ENCODE measurements at regions not wholly inside any gene's neighbourhood (a gene's known extent, or its start where the extent isn't known, plus 50 kb on each side); places are given as distances from the start of the nearest gene placed in this dataset.
"Not testable (repeated sequence)": the region's sequence is repeated elsewhere in the genome, so short reads cannot be mapped to it uniquely, and the experiment has no call there.

DNA sequence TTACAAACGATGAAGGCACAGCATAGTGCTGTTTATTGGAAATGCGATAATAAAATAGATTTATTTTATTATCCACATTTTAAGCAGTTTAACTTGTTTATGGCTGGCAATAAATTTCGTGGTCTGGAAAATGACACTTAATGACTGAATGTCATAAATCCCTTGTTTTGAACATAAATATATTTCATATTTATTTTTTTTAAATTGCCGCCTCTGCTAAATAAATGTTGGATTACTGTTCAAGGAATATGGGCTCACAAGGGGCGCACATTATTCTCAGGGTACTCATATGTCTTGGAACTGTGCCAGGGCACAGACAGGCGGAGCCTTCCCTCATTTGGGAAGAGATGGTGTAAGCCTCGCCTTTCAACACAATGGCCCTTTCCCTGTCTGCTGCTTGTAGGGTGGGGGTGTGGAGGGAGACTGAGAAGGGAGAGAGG is 134.3 kb downstream of the PXDC1 start:
- DNase-seq: no peak

DNA sequence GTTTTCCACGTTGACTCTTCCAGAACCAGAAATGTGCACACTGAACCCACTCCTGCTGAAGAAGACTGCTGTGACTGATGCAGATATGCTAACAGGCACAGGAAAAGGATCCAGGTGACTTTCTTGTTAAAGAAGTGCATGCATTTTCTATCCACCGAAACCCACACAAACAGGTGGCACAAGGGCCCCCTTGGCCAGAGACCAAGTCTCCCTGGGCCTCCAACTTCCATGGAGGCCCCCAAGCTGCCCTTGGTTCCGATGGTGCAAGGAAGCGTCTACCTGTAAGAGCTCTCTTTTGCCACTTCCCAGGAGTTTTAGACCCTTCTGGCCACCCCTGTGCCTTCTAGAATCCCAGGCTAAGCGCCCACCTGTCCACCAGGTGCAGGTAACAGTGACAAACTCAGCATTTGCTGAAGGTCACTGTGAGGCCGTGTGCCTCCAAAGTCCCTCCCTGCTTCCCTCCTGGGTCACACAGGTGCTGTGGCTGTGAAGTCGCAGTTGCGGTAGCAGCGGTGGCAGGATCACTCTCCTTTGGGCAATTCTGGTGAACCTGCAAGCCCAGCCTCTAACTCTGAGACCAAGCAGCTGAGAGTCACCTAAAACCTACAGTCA is 134.8 kb downstream of the PXDC1 start:
- DNase-seq: no peak

DNA sequence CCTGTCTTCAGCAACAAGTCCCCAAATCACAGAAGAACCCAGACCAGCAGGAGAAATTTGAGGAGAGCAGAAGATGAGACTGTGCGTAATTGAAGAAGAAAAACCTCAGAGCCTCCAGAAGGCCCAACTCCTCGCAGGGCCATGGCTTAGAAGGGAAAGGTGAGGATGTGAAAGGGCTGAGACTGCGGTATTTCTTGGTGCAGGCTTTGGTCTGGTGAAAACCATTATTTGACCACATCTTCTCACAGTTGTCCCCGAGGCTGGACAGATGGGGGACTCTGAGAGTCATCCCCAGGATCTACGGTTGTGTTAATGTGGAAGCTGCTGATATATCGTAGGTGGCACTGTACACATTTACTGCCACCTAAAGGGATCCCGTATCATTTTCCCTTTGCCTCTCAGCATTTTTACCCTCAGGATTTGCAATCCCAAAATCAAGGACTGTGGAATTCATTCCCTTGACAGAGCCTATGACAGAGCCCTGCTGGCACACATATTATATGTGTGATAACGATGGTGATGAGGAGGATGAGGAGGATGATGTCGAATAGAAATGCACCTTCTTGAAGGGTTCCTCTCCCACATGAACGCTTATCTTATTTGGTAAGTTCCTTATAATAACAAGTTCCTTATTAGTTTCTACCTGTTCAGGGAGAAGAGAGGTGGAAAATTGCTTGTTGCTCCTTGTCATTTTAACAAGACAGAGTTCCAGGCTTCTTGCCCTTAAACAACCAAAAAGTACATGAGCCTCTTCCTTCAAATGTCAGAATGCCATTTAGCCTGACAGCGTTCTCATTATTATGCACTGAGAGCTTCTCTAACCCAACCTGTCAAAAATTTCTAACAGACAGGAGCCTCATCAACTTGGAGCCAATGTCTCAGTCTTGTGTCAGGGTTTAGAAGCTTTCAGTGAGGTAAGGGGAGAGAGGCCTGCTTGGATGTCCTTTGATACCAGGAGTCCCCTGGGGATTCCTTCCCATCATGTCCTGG is 135.8 kb downstream of the PXDC1 start:
- no peak for DNase-seq

DNA sequence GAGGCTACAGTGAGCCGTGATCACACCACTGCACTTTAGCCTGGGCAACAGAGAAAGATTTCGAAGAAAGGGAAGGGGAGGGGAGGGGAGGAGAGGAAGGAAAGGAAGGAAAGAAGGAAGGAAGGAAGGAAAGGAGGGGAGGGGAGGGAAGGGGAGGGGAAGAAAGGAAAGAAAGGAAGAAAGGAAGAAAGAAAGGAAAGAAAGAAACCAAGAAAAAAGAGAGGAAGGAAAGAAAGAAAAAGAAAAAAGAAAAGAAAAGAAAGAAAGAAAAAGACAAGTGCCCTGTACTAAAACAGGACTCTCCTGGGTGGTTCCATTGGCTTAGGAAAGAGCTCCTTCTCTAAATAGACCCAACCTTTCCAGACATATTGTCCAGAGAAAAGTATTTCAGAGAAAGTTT is 136.6 kb downstream of the PXDC1 start:
- no peak for DNase-seq

DNA sequence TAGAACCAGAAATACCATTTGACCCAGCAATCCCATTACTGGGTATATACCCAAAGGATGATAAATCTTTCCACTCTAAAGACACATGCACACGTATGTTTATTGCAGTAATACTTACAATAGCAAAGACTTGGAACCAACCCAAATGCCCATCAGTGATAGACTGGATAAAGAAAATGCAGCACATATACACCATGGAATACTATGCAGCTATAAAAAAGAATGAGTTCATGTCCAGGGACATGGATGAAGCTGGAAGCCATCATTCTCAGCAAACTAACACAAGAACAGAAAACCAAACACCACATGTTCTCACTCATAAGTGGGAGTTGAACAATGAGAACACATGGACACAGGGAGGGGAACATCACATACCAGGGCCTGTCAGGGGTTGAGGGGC is 137.9 kb downstream of the PXDC1 start:
- not testable (repeated sequence) for DNase-seq

DNA sequence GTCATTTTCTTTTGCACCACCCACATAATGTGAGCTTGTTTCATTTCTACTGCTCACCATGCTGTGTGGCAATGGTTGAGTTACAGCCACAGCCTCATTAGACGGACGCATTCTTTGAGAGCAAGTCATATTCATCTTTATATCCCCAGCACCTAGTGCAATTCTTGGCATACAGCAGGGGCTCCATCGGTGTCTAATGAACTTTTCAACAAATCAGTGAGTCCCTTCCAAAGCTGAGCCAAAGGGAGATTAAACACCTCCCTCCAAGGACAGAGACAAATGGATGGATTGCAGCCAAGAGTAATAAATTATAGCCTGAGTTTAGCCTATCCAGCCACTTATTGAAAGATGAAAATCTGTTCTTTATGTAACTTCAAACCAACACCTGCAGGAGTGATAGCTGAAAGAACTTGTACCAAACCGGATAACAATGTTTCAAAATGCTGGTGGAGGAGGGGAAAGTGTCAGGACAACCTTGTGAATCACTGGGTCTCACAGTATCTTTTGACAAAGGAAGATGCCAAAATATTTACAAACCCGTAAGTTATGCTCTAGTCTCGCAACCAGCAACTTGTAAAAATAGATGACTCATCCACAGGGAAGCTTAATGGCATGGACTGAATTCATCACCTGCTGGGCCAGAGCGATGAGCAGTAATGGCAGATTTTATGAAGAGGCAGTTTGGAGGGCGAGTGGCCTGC is 139.0 kb downstream of the PXDC1 start:
- peak; percentile 68 for DNase-seq

DNA sequence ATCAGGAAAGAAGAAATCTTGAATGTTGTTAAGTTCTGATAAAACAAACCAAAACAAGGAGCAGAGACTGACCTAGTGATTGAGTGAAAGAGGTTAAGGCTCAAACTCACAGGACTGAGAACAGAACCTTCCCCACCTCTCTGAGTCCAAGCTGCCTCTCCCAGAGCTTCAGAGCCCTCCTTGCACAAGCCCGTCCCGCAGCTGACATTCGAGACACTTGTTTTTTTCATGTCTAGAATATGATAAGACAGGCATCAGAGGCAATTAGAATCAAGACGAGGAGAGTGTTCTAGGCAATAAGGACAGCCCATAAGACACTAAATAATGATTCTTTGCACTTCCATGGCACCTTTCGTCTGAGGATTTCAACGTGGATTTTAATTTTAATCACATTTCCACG is 140.6 kb downstream of the PXDC1 start:
- DNase-seq: no peak

DNA sequence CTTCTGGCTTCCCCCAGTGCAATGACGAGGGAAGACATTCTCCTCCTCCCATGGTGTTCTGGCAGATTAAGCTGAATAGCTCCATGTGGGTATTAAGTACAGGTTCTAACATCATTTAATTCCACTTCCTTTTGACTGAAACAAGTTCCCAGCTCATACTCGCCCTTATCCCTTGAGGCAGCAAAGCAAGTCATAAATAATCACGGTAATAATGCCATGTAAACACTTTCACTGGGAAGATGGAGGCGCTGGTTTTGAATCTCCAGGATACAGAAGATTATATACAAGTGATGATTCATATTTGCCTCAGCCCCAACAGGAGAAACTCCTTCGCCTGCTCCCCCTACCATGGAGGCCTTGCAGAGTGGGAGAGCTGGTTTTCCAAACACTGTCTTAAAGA is 141.3 kb downstream of the PXDC1 start:
- peak; percentile 45 for DNase-seq

DNA sequence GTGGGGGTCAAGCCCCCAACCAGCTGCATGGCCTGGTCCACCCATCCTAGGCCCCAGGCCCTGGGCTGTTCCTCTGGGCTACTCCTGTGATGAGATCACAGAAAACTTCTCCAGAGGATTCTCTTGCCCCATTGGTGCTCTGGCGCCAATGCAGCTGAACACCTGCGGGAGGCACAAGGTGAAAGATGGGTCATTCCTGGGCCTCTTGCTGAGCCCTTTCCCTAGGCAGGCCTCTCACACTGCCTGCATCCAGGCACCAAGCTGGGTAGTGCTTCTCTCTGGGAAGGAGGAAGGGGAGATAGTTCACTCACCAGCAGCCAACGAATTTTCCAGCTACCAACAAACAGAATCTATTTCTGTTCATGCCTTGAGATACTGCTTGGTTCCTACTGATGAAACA is 142.1 kb downstream of the PXDC1 start:
- DNase-seq: no peak

DNA sequence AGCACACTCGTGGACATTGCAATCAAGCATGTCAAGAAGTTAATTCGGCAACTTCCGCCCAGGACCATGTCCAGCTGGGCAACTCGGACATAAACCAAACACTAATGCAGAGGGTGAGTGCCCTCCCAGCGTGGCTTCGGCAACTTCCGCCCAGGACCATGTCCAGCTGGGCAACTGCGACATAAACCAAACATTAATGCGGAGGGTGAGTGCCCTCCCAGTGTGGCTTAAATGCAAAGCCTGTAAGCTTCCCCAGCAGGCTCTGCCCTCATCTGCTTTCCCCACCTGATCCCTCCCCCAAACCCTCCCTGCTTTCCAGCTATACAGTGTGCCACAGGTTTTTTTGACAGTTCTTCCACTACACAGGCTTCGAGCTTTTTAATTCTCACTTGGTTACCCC is 143.4 kb downstream of the PXDC1 start:
- DNase-seq: no peak

DNA sequence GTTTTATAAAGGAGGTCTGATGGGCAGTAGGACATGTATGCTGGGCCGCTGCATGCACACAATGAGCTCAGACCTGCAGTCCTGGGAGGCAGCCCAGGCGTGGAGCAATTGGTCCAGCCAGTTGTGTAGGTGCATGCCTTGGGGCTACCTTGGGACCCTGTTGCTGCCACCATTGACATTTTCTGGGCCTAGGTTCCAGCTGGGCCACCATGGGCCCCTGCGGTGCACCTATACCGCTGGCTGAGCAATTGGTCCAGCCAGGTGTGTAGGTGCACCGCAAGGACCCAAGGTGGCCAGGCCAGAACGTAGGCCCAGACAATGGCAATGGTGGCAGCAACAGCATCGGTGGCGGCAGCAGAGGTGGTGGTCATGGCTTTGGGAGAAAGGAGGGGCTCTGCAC is 143.9 kb downstream of the PXDC1 start:
- no peak for DNase-seq

DNA sequence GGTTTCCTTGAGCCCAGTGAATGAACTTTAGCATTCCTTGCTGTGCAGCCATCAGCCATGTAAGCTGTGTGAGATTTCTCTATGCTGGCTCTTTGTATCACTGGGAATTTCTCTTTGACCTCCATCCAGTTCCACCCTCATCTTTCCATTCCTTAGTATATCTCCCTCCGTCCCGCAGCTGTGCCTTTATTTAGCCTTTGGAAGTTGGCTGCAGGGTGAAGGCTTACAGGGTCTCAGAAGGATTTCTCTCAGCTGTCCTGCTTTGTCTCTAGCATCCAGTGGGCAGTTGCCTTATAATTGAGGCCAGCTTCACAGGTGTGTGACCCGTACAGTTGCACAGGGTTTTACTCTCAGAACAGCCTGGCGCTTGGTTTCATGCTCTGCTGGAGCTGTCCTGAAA is 144.3 kb downstream of the PXDC1 start:
- no peak for DNase-seq

DNA sequence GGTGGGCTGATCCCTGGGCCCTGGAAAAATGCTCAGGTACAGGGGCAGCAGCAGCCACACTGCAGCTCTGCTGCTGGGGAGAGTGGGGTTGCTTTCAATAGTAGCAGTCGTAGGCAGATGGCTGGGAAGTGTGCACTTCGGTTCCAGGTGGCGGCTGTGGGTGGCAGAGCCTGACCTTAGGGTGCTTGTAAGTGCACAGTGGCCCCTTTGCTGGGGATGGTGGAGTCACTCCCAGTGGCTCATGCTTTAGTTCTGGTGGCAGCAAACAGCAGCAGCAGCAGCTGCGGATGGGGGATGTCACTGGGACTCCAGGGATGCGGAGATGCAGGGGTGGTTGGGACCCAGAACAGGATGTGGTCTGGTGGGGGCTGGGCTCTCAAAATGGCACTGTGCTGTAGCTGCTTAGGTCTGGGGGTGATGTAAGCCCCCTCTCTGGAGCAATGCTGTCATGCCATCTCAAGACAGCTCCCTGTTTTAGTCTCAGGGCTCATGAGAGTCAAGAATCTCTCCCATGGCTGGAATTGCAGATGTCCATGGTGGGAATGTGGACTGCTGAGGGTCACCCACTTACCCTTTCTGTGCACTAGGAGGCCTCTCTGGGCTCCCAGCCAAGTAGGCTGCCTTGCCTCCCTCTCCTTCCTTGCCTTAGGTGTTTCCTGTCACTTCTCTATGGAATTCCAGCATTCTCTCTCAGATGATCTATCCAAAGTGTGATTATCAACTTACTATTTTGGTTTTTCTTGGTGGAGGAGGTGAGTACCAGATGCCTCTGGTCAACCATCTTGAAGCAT is 146.7 kb upstream of the SLC22A23 start:
- no peak for DNase-seq

DNA sequence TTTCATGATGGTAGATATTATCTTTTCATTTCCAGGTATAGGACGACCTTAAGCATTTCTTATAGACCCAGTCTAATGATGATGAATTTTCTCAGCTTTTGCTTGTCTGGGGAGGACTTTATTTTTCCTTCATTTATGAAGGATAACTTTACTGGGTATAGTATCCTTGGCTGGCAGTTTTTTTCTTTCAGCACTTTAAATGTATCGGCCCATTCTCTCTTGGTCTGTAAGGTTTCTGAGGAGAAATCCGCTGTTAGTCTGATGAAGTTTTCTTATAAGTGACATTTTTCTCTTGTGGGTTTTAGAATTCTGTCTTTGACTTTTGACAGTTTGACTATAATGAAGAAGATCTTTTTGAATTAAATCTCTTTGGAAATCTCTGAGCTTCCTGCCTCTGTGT is 144.7 kb upstream of the SLC22A23 start:
- DNase-seq: no peak

DNA sequence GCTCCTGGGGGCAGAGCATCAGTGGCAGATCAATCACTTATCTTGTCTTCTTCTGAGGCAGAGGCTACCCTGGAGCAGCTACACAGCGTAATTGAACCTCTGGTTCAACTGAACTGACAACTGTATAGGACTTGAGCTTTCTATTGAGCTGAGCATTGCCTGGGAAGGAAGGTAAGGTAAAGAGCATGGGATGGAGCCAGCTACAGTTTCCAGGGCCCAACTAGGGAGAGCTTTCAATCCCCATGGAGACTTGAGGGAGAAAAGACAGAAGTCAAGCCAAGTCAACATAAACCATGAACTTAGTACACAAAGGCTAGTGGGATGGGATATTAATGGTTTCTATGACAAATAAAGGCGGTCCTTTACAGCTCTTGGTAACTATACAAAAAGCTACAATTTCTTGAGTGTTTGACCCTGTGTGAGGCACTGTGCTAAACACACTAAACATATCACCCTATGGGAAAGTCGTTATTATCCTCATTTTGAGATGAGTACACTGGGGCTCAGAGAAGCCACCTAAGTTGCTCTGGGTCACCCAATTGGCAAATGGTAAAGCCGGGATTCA is 140.7 kb upstream of the SLC22A23 start:
- DNase-seq: no peak

DNA sequence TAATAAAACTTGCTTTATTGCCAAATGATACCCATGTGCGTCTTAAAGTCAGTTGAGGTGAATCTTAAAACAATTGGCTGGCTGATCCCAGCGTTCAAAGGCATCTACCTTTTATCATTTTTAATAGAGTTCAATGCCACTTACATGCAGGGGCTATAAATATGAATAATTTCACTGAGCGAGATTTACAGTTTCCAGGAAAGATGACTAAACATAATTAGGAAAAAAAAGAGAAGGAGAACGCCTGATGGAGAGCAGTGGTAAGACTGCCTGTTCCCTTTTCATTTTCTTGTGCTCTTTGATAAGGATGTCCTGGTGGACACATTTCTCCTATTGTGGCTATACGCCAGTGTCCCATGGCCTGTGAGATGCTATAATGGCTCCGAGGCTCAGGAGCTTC is 139.9 kb upstream of the SLC22A23 start:
- DNase-seq: no peak

DNA sequence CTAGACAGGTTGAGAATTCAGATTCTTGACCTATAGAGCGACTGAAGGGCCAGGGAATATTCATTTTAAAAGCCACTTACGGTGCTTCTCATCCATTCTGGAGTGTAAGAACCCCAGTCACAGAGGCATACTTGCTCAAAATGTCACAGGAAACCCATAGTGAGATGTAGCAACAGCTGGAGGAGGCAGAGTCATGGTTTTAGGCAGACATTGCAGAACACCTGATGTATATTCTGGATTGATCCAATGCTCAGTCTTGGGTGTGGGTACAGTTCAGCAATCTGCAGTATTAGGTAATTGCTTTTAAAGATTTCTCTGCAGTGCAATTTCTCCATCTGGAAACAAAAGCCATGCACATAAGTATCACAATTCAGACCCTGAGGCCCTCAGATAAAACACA is 137.4 kb upstream of the SLC22A23 start:
- no peak for DNase-seq

DNA sequence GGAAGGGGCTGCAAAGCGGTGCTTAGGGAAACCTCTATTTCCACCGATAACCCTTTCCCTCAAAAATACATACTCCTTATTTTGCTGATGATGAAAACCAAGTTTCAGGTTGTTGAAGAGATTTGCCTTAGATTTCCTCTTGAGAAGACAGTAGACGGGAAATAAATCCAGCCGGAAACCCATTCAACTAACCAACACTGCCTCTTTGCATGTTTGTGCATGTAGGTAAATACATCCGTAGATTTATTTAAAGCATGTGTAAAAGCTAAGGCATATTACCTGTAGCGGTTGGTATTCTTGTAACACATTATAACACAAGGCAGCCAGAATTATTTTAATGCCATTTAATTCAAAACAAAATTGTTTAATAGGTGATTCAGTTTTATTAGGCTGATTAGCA is 136.3 kb upstream of the SLC22A23 start:
- DNase-seq: no peak

DNA sequence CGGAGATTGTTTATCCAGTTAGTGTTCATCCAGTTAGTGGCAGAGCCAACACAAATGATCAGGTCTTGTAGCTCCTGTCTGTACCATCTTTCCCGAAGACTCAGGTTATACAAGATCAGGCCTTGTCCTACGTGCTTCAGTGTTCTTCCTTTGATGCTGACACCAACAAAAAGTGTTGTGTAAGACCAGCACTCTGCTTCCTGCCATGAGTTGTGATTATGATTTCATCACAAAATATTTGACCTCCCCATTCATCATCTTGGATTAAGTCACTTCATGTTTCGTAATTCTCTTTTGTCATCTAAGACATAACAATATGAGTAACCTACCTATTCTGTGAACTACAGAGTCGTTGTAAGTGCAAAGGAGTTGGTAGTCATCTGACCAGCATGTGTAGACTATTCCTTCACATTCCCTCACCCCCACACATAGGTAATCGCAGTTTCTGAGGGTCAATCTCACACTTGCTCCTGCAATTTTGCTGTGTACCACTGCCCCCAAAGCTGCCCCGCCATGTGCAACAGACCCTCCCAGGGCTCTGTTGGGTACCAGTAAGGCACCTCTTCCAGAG is 135.6 kb upstream of the SLC22A23 start:
- DNase-seq: no peak

DNA sequence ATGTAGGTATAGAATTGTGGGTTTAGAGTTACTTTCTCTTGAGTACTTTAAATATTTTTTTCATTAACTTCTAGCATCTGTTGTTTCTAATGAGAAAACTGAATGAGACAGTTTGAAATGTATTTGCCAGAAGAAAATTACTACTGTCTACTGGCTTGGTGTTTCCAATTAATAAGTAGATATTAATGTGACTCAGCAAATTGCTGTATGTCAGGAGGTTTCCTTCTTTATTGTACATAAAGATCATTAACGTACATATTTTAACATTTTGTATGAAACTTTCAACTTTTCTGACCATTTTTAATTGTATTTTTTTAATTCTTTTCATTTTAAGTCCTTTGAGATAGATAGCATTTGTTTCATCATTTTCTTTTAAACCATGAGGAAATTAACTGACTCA is 135.1 kb upstream of the SLC22A23 start:
- DNase-seq: no peak

DNA sequence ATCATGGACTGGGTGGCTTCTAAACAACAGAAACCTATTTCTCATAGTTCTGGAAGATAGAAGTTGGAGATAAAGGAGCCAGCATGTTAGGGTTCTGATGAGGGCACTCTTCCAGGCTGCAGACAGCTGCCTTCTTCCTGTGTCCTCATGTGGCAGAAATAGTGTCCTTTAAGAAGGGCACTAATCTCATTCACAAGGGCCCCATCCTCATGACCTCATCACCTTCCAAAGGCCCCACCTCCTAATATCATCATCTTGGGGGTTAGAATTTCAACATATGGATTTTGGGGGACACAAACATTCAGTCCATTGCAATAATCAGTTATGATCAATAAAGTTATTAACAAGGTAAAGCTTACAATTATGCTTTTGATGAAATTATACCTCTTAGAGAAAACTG is 130.8 kb upstream of the SLC22A23 start:
- DNase-seq: no peak

DNA sequence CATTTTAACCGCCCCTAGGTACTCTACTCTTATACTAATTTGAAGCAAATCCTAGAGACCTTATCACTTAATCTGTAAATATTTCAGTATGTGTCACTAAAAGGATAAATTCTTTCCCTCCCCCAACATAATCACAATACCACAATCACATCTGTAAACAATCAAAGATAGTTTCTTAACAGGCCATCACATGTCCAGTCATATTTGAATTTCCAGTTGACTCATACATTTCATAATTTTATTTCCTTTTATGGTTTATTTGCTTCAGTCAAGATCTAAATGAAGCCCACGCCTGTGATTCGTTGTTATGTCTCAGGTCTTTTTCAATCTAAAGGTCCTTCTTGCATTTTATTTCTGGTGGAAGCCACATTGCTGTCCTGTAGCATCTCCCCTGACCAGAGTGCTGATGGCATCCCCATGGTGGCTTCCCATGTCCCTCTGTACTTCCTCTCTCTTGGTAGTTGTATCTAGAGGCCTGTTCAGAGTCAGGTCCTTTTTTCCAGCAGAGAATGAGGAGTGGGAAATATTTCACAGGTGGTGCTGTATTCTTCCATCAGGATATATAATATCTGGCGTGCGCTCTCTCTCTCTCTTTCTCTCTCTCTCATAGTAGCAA is 128.6 kb upstream of the SLC22A23 start:
- DNase-seq: no peak

Data from NCI-H1417 treated with DMSO at 0.1 percent for 48 hours (cell line).